ENCODE measurements at regions not wholly inside any gene's neighbourhood (a gene's known extent, or its start where the extent isn't known, plus 50 kb on each side); places are given as distances from the start of the nearest gene placed in this dataset.

GRCh38 chr6:159353193-159353592 lies 184.0 kb downstream of the FNDC1 start:
- Mint-ChIP-seq H3K9me3 (ENCODE audit: unreplicated experiment) (no peaks in the 10 kb centered on the region), H3K36me3 (ENCODE audit: insufficient read depth, unreplicated experiment) (no peaks in the 10 kb centered on the region), H3K27ac (ENCODE audit: unreplicated experiment) (no peak overlapping the region), H3K4me1 (ENCODE audit: low read depth, unreplicated experiment) (no peaks in the 10 kb centered on the region), H3K4me3 (ENCODE audit: unreplicated experiment) (no peak overlapping the region), H3K27me3 (ENCODE audit: insufficient read depth, unreplicated experiment) (peaks cover 19% of the 10 kb centered on the region)
- no peak overlapping the region for H3K4me3 ChIP-seq (ENCODE audit: low read depth, low read length)
- H3K36me3 ChIP-seq (ENCODE audit: control insufficient read depth, insufficient read depth, low read length): no peaks in the 10 kb centered on the region
- BruUV-seq (replicated peaks): no TSS peak
- no peaks in the 10 kb centered on the region for H3K9me3 ChIP-seq
- H3K4me1 ChIP-seq: no peaks in the 10 kb centered on the region
- ChIA-PET POLR2A (no interaction called here), CTCF (no interaction called here)
- no peak for DNase-seq
- no peaks in the 10 kb centered on the region for H3K27me3 ChIP-seq (replicated peaks; ENCODE audit: control insufficient read depth, insufficient read depth, low read length)
- intact Hi-C loops (cut with micrococcal nuclease; ENCODE audit: unreplicated experiment): no loop called here
- no peak for TF ChIP-seq CTCF (IDR thresholded peaks at IDR 0.05; ENCODE audit: insufficient read depth in 1 of 2, low read depth in 1 of 2, low read length in 1 of 2, severe bottlenecking in 1 of 2, unreplicated experiment in 1 of 2)

- no peaks in the 10 kb centered on the region for H3K9me3 ChIP-seq
- Mint-ChIP-seq H3K27me3 (ENCODE audit: insufficient read depth, unreplicated experiment) (peaks cover 10% of the 10 kb centered on the region), H3K27ac (ENCODE audit: unreplicated experiment) (no peak overlapping the region)
Observed at GRCh38 chr6:159351707-159352106, 182.5 kb downstream of the FNDC1 start.

GRCh38 chr6:159349915-159350314 lies 180.7 kb downstream of the FNDC1 start:
- no peak for DNase-seq
- Mint-ChIP-seq H3K27me3 (ENCODE audit: insufficient read depth, unreplicated experiment) (peaks cover 7% of the 10 kb centered on the region), H3K4me3 (ENCODE audit: unreplicated experiment) (no peak overlapping the region), H3K27ac (ENCODE audit: unreplicated experiment) (no peak overlapping the region), H3K9me3 (ENCODE audit: unreplicated experiment) (no peaks in the 10 kb centered on the region), H3K36me3 (ENCODE audit: insufficient read depth, unreplicated experiment) (no peaks in the 10 kb centered on the region), H3K4me1 (ENCODE audit: low read depth, unreplicated experiment) (no peaks in the 10 kb centered on the region)
- H3K4me3 ChIP-seq (ENCODE audit: low read depth, low read length): no peak overlapping the region
- no peaks in the 10 kb centered on the region for H3K9me3 ChIP-seq
- intact Hi-C loops (cut with micrococcal nuclease; ENCODE audit: unreplicated experiment): no loop called here
- no peaks in the 10 kb centered on the region for H3K4me1 ChIP-seq
- no peak for TF ChIP-seq CTCF (IDR thresholded peaks at IDR 0.05; ENCODE audit: insufficient read depth in 1 of 2, low read depth in 1 of 2, low read length in 1 of 2, severe bottlenecking in 1 of 2, unreplicated experiment in 1 of 2)
- no peaks in the 10 kb centered on the region for H3K36me3 ChIP-seq (ENCODE audit: control insufficient read depth, insufficient read depth, low read length)
- POLR2A ChIA-PET: no interaction called here
- H3K27me3 ChIP-seq (replicated peaks; ENCODE audit: control insufficient read depth, insufficient read depth, low read length): no peaks in the 10 kb centered on the region
- CTCF ChIA-PET: no interaction called here
- BruUV-seq (replicated peaks): no TSS peak

More at GRCh38 chr6:159351707-159352106, 182.5 kb downstream of the FNDC1 start:
- intact Hi-C loops (cut with micrococcal nuclease; ENCODE audit: unreplicated experiment): no loop called here
- no TSS peak for BruUV-seq (replicated peaks)
- H3K27me3 ChIP-seq (replicated peaks; ENCODE audit: control insufficient read depth, insufficient read depth, low read length): no peaks in the 10 kb centered on the region
- Mint-ChIP-seq H3K4me3 (ENCODE audit: unreplicated experiment) (no peak overlapping the region), H3K4me1 (ENCODE audit: low read depth, unreplicated experiment) (no peaks in the 10 kb centered on the region), H3K9me3 (ENCODE audit: unreplicated experiment) (no peaks in the 10 kb centered on the region), H3K36me3 (ENCODE audit: insufficient read depth, unreplicated experiment) (no peaks in the 10 kb centered on the region)
- no peak for TF ChIP-seq CTCF (IDR thresholded peaks at IDR 0.05; ENCODE audit: insufficient read depth in 1 of 2, low read depth in 1 of 2, low read length in 1 of 2, severe bottlenecking in 1 of 2, unreplicated experiment in 1 of 2)
- ChIA-PET CTCF (no interaction called here), POLR2A (no interaction called here)
- H3K4me3 ChIP-seq (ENCODE audit: low read depth, low read length): no peak overlapping the region
- DNase-seq: no peak
- H3K36me3 ChIP-seq (ENCODE audit: control insufficient read depth, insufficient read depth, low read length): no peaks in the 10 kb centered on the region
- H3K4me1 ChIP-seq: no peaks in the 10 kb centered on the region

Data from Caco-2 (cell line).